ENCODE measurements at regions not wholly inside any gene's neighbourhood (a gene's known extent, or its start where the extent isn't known, plus 50 kb on each side); places are given as distances from the start of the nearest gene placed in this dataset.

GRCh38 chr6:20031342-20031741 is 180.9 kb downstream of the MBOAT1 start:
- TF ChIP-seq CTCF (IDR thresholded peaks at IDR 0.05; ENCODE audit: insufficient read depth, low read length, poor library complexity, severe bottlenecking) (no peak), EZH2phosphoT487 (conservative IDR thresholded peaks at IDR 0.05; ENCODE audit: low read length) (no peak)
